ENCODE measurements at regions not wholly inside any gene's neighbourhood (a gene's known extent, or its start where the extent isn't known, plus 50 kb on each side); places are given as distances from the start of the nearest gene placed in this dataset.

GRCh38 chr6:139650941-139651340, 276.5 kb upstream of the CITED2 start:
- Histone ChIP-seq H3K27ac (ENCODE audit: low read depth in 1 of 2, low read length in 1 of 2) (no peak overlapping the region), H3K27me3 (ENCODE audit: control insufficient read depth in 2 of 2, insufficient read depth in 1 of 2, low read length in 1 of 2) (no peaks in the 10 kb centered on the region), H3K4me3 (ENCODE audit: low read length in 2 of 2) (no peak overlapping the region), H3K4me1 (ENCODE audit: control insufficient read depth in 2 of 2, insufficient read depth in 2 of 2, low read length in 2 of 2) (peaks cover 0 to 7% of the 10 kb centered on the region in 2 donors), H3K36me3 (ENCODE audit: control insufficient read depth in 2 of 2, insufficient read depth in 2 of 2, low read length in 1 of 2) (no peaks in the 10 kb centered on the region), H3K9me3 (ENCODE audit: control insufficient read depth in 2 of 2, insufficient read depth in 1 of 2, low read length in 1 of 2) (no peaks in the 10 kb centered on the region)
- no peak for DNase-seq (ENCODE audit: low read depth in 6 of 9, low spot score in 9 of 9)
- WGBS: 96% methylated on average over 5 of the region's 5 CpGs

GRCh38 chr6:139649732-139650131, 275.3 kb upstream of the CITED2 start:
- peaks cover 0 to 9% of the 10 kb centered on the region in 2 donors for H3K4me1 ChIP-seq (ENCODE audit: control insufficient read depth in 2 of 2, insufficient read depth in 2 of 2, low read length in 2 of 2)
- no peak overlapping the region for H3K27ac ChIP-seq (ENCODE audit: low read depth in 1 of 2, low read length in 1 of 2)
- 95% methylated on average over 3 of the region's 3 CpGs for WGBS
- no peak for DNase-seq (ENCODE audit: low read depth in 6 of 9, low spot score in 9 of 9)
- no peaks in the 10 kb centered on the region for H3K27me3 ChIP-seq (ENCODE audit: control insufficient read depth in 2 of 2, insufficient read depth in 1 of 2, low read length in 1 of 2)
- H3K4me3 ChIP-seq (ENCODE audit: low read length in 2 of 2): no peak overlapping the region
- peaks cover 0 to 2% of the 10 kb centered on the region in 2 donors for H3K9me3 ChIP-seq (ENCODE audit: control insufficient read depth in 2 of 2, insufficient read depth in 1 of 2, low read length in 1 of 2)
- no peaks in the 10 kb centered on the region for H3K36me3 ChIP-seq (ENCODE audit: control insufficient read depth in 2 of 2, insufficient read depth in 2 of 2, low read length in 1 of 2)

GRCh38 chr6:139649128-139649527, 274.7 kb upstream of the CITED2 start:
- peaks cover 0 to 3% of the 10 kb centered on the region in 2 donors for H3K9me3 ChIP-seq (ENCODE audit: control insufficient read depth in 2 of 2, insufficient read depth in 1 of 2, low read length in 1 of 2)
- 77% methylated on average over 2 of the region's 2 CpGs for WGBS
- peaks cover 0 to 9% of the 10 kb centered on the region in 2 donors for H3K4me1 ChIP-seq (ENCODE audit: control insufficient read depth in 2 of 2, insufficient read depth in 2 of 2, low read length in 2 of 2)
- H3K27ac ChIP-seq (ENCODE audit: low read depth in 1 of 2, low read length in 1 of 2): no peak overlapping the region
- DNase-seq (ENCODE audit: low read depth in 6 of 9, low spot score in 9 of 9): no peak
- H3K36me3 ChIP-seq (ENCODE audit: control insufficient read depth in 2 of 2, insufficient read depth in 2 of 2, low read length in 1 of 2): no peaks in the 10 kb centered on the region
- H3K27me3 ChIP-seq (ENCODE audit: control insufficient read depth in 2 of 2, insufficient read depth in 1 of 2, low read length in 1 of 2): no peaks in the 10 kb centered on the region
- no peak overlapping the region for H3K4me3 ChIP-seq (ENCODE audit: low read length in 2 of 2)

GRCh38 chr6:139648430-139649000, 274.1 kb upstream of the CITED2 start:
- 68% methylated on average over 7 of the region's 7 CpGs for WGBS
- H3K36me3 ChIP-seq (ENCODE audit: control insufficient read depth in 2 of 2, insufficient read depth in 2 of 2, low read length in 1 of 2): no peaks in the 10 kb centered on the region
- no peak overlapping the region for H3K27ac ChIP-seq (ENCODE audit: low read depth in 1 of 2, low read length in 1 of 2)
- no peaks in the 10 kb centered on the region for H3K27me3 ChIP-seq (ENCODE audit: control insufficient read depth in 2 of 2, insufficient read depth in 1 of 2, low read length in 1 of 2)
- H3K4me1 ChIP-seq (ENCODE audit: control insufficient read depth in 2 of 2, insufficient read depth in 2 of 2, low read length in 2 of 2): peaks cover 0 to 9% of the 10 kb centered on the region in 2 donors
- peaks cover 0 to 3% of the 10 kb centered on the region in 2 donors for H3K9me3 ChIP-seq (ENCODE audit: control insufficient read depth in 2 of 2, insufficient read depth in 1 of 2, low read length in 1 of 2)
- DNase-seq (ENCODE audit: low read depth in 6 of 9, low spot score in 9 of 9): peak; percentile 11 to 64 (median 36)
- H3K4me3 ChIP-seq (ENCODE audit: low read length in 2 of 2): no peak overlapping the region

- 77% methylated on average over 5 of the region's 5 CpGs for WGBS
- no peak overlapping the region for H3K4me3 ChIP-seq (ENCODE audit: low read length in 2 of 2)
- no peaks in the 10 kb centered on the region for H3K27me3 ChIP-seq (ENCODE audit: control insufficient read depth in 2 of 2, insufficient read depth in 1 of 2, low read length in 1 of 2)
- DNase-seq (ENCODE audit: low read depth in 6 of 9, low spot score in 9 of 9): no peak
- H3K36me3 ChIP-seq (ENCODE audit: control insufficient read depth in 2 of 2, insufficient read depth in 2 of 2, low read length in 1 of 2): no peaks in the 10 kb centered on the region
- no peak overlapping the region for H3K27ac ChIP-seq (ENCODE audit: low read depth in 1 of 2, low read length in 1 of 2)
- H3K4me1 ChIP-seq (ENCODE audit: control insufficient read depth in 2 of 2, insufficient read depth in 2 of 2, low read length in 2 of 2): peaks cover 0 to 9% of the 10 kb centered on the region in 2 donors
- H3K9me3 ChIP-seq (ENCODE audit: control insufficient read depth in 2 of 2, insufficient read depth in 1 of 2, low read length in 1 of 2): peaks cover 0 to 3% of the 10 kb centered on the region in 2 donors
Observed at GRCh38 chr6:139647841-139648240, 273.4 kb upstream of the CITED2 start.

- Histone ChIP-seq H3K4me1 (ENCODE audit: control insufficient read depth in 2 of 2, insufficient read depth in 2 of 2, low read length in 2 of 2) (peaks cover 0 to 9% of the 10 kb centered on the region in 2 donors), H3K9me3 (ENCODE audit: control insufficient read depth in 2 of 2, insufficient read depth in 1 of 2, low read length in 1 of 2) (peaks cover 0 to 3% of the 10 kb centered on the region in 2 donors), H3K4me3 (ENCODE audit: low read length in 2 of 2) (no peak overlapping the region), H3K27ac (ENCODE audit: low read depth in 1 of 2, low read length in 1 of 2) (no peak overlapping the region), H3K36me3 (ENCODE audit: control insufficient read depth in 2 of 2, insufficient read depth in 2 of 2, low read length in 1 of 2) (no peaks in the 10 kb centered on the region), H3K27me3 (ENCODE audit: control insufficient read depth in 2 of 2, insufficient read depth in 1 of 2, low read length in 1 of 2) (no peaks in the 10 kb centered on the region)
- WGBS: 77% methylated on average over 3 of the region's 3 CpGs
- DNase-seq (ENCODE audit: low read depth in 6 of 9, low spot score in 9 of 9): no peak
Observed at GRCh38 chr6:139647016-139647415, 272.6 kb upstream of the CITED2 start.

GRCh38 chr6:139644821-139645220, 270.4 kb upstream of the CITED2 start:
- H3K4me1 ChIP-seq (ENCODE audit: control insufficient read depth in 2 of 2, insufficient read depth in 2 of 2, low read length in 2 of 2): peaks cover 0 to 9% of the 10 kb centered on the region in 2 donors
- H3K27me3 ChIP-seq (ENCODE audit: control insufficient read depth in 2 of 2, insufficient read depth in 1 of 2, low read length in 1 of 2): no peaks in the 10 kb centered on the region
- no peak overlapping the region for H3K4me3 ChIP-seq (ENCODE audit: low read length in 2 of 2)
- no peaks in the 10 kb centered on the region for H3K36me3 ChIP-seq (ENCODE audit: control insufficient read depth in 2 of 2, insufficient read depth in 2 of 2, low read length in 1 of 2)
- WGBS: 92% methylated on average over 6 of the region's 6 CpGs
- DNase-seq (ENCODE audit: low read depth in 6 of 9, low spot score in 9 of 9): no peak
- no peak overlapping the region for H3K27ac ChIP-seq (ENCODE audit: low read depth in 1 of 2, low read length in 1 of 2)
- H3K9me3 ChIP-seq (ENCODE audit: control insufficient read depth in 2 of 2, insufficient read depth in 1 of 2, low read length in 1 of 2): peaks cover 0 to 3% of the 10 kb centered on the region in 2 donors

- Histone ChIP-seq H3K9me3 (ENCODE audit: control insufficient read depth in 2 of 2, insufficient read depth in 1 of 2, low read length in 1 of 2) (peaks cover 0 to 3% of the 10 kb centered on the region in 2 donors), H3K36me3 (ENCODE audit: control insufficient read depth in 2 of 2, insufficient read depth in 2 of 2, low read length in 1 of 2) (no peaks in the 10 kb centered on the region), H3K4me3 (ENCODE audit: low read length in 2 of 2) (no peak overlapping the region), H3K4me1 (ENCODE audit: control insufficient read depth in 2 of 2, insufficient read depth in 2 of 2, low read length in 2 of 2) (peaks cover 0 to 9% of the 10 kb centered on the region in 2 donors), H3K27ac (ENCODE audit: low read depth in 1 of 2, low read length in 1 of 2) (no peak overlapping the region), H3K27me3 (ENCODE audit: control insufficient read depth in 2 of 2, insufficient read depth in 1 of 2, low read length in 1 of 2) (no peaks in the 10 kb centered on the region)
- DNase-seq (ENCODE audit: low read depth in 6 of 9, low spot score in 9 of 9): no peak
- 96% methylated on average over 5 of the region's 5 CpGs for WGBS
Observed at GRCh38 chr6:139643986-139644385, 269.5 kb upstream of the CITED2 start.

- DNase-seq (ENCODE audit: low read depth in 6 of 9, low spot score in 9 of 9): no peak
- H3K36me3 ChIP-seq (ENCODE audit: control insufficient read depth in 2 of 2, insufficient read depth in 2 of 2, low read length in 1 of 2): no peaks in the 10 kb centered on the region
- no peaks in the 10 kb centered on the region for H3K27me3 ChIP-seq (ENCODE audit: control insufficient read depth in 2 of 2, insufficient read depth in 1 of 2, low read length in 1 of 2)
- H3K4me1 ChIP-seq (ENCODE audit: control insufficient read depth in 2 of 2, insufficient read depth in 2 of 2, low read length in 2 of 2): peaks cover 0 to 2% of the 10 kb centered on the region in 2 donors
- peaks cover 0 to 3% of the 10 kb centered on the region in 2 donors for H3K9me3 ChIP-seq (ENCODE audit: control insufficient read depth in 2 of 2, insufficient read depth in 1 of 2, low read length in 1 of 2)
- no peak overlapping the region for H3K4me3 ChIP-seq (ENCODE audit: low read length in 2 of 2)
- H3K27ac ChIP-seq (ENCODE audit: low read depth in 1 of 2, low read length in 1 of 2): no peak overlapping the region
- WGBS: 69% methylated on average over 2 of the region's 2 CpGs
Observed at GRCh38 chr6:139642346-139642745, 267.9 kb upstream of the CITED2 start.

All from thymus (tissue), 11 donors.